GM13977 (cell line): ENCODE measurements at regions not wholly inside any gene's neighbourhood (a gene's known extent, or its start where the extent isn't known, plus 50 kb on each side); places are given as distances from the start of the nearest gene placed in this dataset.

ENCODE experiments used
- DNase-seq: peaks from one replicate; pipeline ENCODE4 v3.0.0; 2012; ENCODE audit warnings: low spot score
- CTCF ChIP-seq: IDR thresholded peaks from 2 replicates; pipeline ENCODE4 v1.5.1; 2012; ENCODE audit warnings: mild to moderate bottlenecking, control low read depth; ENCODE audit not compliant: insufficient read depth; ENCODE audit errors: extremely low read depth, missing control alignments
- in situ Hi-C: fragments of 300-500 bp; cut with MboI; formaldehyde crosslinking; loops from one replicate; pipeline ENCODE4 v1.12.0; 2022; ENCODE audit warnings: low sequenced_read_pairs, low pct_unique_long_range_greater_than_20kb, mixed read lengths, inconsistent platforms; ENCODE audit not compliant: unreplicated experiment

GRCh38 chr20:21586682-21587081, 72.8 kb upstream of the NKX2-2 start:
- no peak for TF ChIP-seq CTCF
- no peak for DNase-seq
- in situ Hi-C loops = no loop called here

GRCh38 chr20:21583486-21584168, 69.8 kb upstream of the NKX2-2 start:
- TF ChIP-seq CTCF = no peak
- DNase-seq = no peak
- in situ Hi-C loops = no loop called here

GRCh38 chr20:21577551-21577950, 63.7 kb upstream of the NKX2-2 start:
- in situ Hi-C loops = no loop called here
- no peak for TF ChIP-seq CTCF
- no peak for DNase-seq

- no peak for TF ChIP-seq CTCF
- in situ Hi-C loops = no loop called here
- DNase-seq = no peak
Observed at GRCh38 chr20:21575981-21576740, 62.3 kb upstream of the NKX2-2 start.

- in situ Hi-C loops = no loop called here
- no peak for DNase-seq
- TF ChIP-seq CTCF = no peak
Observed at GRCh38 chr20:21575167-21575566, 61.3 kb upstream of the NKX2-2 start.

GRCh38 chr20:21574443-21574842, 60.6 kb upstream of the NKX2-2 start:
- DNase-seq = no peak
- TF ChIP-seq CTCF = no peak
- in situ Hi-C loops = no loop called here
